H9 (cell line): ENCODE measurements at regions not wholly inside any gene's neighbourhood (a gene's known extent, or its start where the extent isn't known, plus 50 kb on each side); places are given as distances from the start of the nearest gene placed in this dataset.
"Not testable (repeated sequence)": the region's sequence is repeated elsewhere in the genome, so short reads cannot be mapped to it uniquely, and the experiment has no call there.

ENCODE experiments used
- DNase-seq: peaks from one replicate; pipeline ENCODE4 v3.0.0-alpha.2; 2017
- H2AFZ ChIP-seq: one replicate; pipeline ENCODE4 v1.6.1; 2013; ENCODE audit warnings: mild to moderate bottlenecking, low read length, control low read depth, moderate library complexity
- H2AK5ac ChIP-seq: 2 replicates; pipeline ENCODE4 v1.6.1; 2013; ENCODE audit warnings: low read length, control low read depth, mixed read lengths; ENCODE audit not compliant: insufficient read length
- H2BK120ac ChIP-seq: one replicate; pipeline ENCODE4 v1.6.1; 2013; ENCODE audit warnings: low read depth, mild to moderate bottlenecking, low read length, control low read depth, inconsistent platforms; ENCODE audit not compliant: poor library complexity, severe bottlenecking
- H2BK12ac ChIP-seq: 2 replicates; pipeline ENCODE4 v1.6.1; 2013; ENCODE audit warnings: low read length, control low read depth, mixed read lengths, low read depth; ENCODE audit not compliant: insufficient read length
- H2BK15ac ChIP-seq: 2 replicates; pipeline ENCODE4 v1.6.1; 2013; ENCODE audit warnings: low read depth, low read length, control low read depth
- H2BK20ac ChIP-seq: one replicate; pipeline ENCODE4 v1.6.1; 2013; ENCODE audit warnings: low read depth, mild to moderate bottlenecking, low read length, control low read depth, inconsistent platforms; ENCODE audit not compliant: poor library complexity, severe bottlenecking
- H2BK5ac ChIP-seq: 2 replicates; pipeline ENCODE4 v1.6.1; 2013; ENCODE audit warnings: low read length, control low read depth, mixed read lengths; ENCODE audit not compliant: insufficient read length
- H3K14ac ChIP-seq: 2 replicates; pipeline ENCODE4 v1.6.1; 2013; ENCODE audit warnings: low read length, control low read depth; ENCODE audit not compliant: insufficient read depth
- H3K18ac ChIP-seq: 2 replicates; pipeline ENCODE4 v1.6.1; 2013; ENCODE audit warnings: low read depth, mild to moderate bottlenecking, mixed read lengths, low read length, control low read depth; ENCODE audit not compliant: insufficient read length
- H3K23ac ChIP-seq: 2 replicates; pipeline ENCODE4 v1.6.1; 2013; ENCODE audit warnings: low read length, control low read depth, mixed read lengths, low read depth; ENCODE audit not compliant: insufficient read length
- H3K23me2 ChIP-seq: 2 replicates; pipeline ENCODE4 v1.6.1; 2013; ENCODE audit warnings: low read depth, mild to moderate bottlenecking, mixed read lengths, low read length, control low read depth; ENCODE audit not compliant: insufficient read length, poor library complexity, severe bottlenecking
- H3K27ac ChIP-seq: 2 replicates; pipeline ENCODE4 v1.5.1; 2013; ENCODE audit warnings: low read length, control low read depth, mixed read lengths, low read depth; ENCODE audit not compliant: insufficient read length
- H3K27me3 ChIP-seq: 2 replicates; pipeline ENCODE4 v1.6.1; 2013; ENCODE audit warnings: low read length, control low read depth, inconsistent platforms; ENCODE audit not compliant: insufficient read depth
- H3K4ac ChIP-seq: 2 replicates; pipeline ENCODE4 v1.6.1; 2013; ENCODE audit warnings: low read depth, mild to moderate bottlenecking, control low read depth, inconsistent platforms, low read length, moderate library complexity
- H3K4me1 ChIP-seq: 2 replicates; pipeline ENCODE4 v1.6.1; 2013; ENCODE audit warnings: low read length, control low read depth, inconsistent platforms; ENCODE audit not compliant: insufficient read depth
- H3K4me2 ChIP-seq: 2 replicates; pipeline ENCODE4 v1.6.1; 2013; ENCODE audit warnings: low read length, control low read depth, mixed read lengths; ENCODE audit not compliant: insufficient read length, insufficient read depth
- H3K56ac ChIP-seq: 2 replicates; pipeline ENCODE4 v1.6.1; 2013; ENCODE audit warnings: low read depth, mild to moderate bottlenecking, mixed read lengths, low read length, control low read depth; ENCODE audit not compliant: insufficient read length
- H3K79me1 ChIP-seq: 2 replicates; pipeline ENCODE4 v1.6.1; 2013; ENCODE audit warnings: low read depth, mild to moderate bottlenecking, moderate library complexity, low read length, control low read depth, inconsistent platforms; ENCODE audit not compliant: insufficient read depth, poor library complexity, severe bottlenecking
- H3K79me2 ChIP-seq: 2 replicates; pipeline ENCODE4 v1.6.1; 2013; ENCODE audit warnings: low read length, control low read depth, inconsistent platforms; ENCODE audit not compliant: insufficient read depth
- H3K9ac ChIP-seq: 2 replicates; pipeline ENCODE4 v1.6.1; 2013; ENCODE audit warnings: low read length, control low read depth, mixed read lengths; ENCODE audit not compliant: insufficient read length; ENCODE audit errors: extremely low read depth
- H3K9me3 ChIP-seq: one replicate; pipeline ENCODE4 v1.6.1; 2013; ENCODE audit warnings: low read depth, low read length, inconsistent platforms; ENCODE audit not compliant: control insufficient read depth
- H3T11ph ChIP-seq: one replicate; pipeline ENCODE4 v1.6.1; 2013; ENCODE audit warnings: mild to moderate bottlenecking, low read length, control low read depth, inconsistent platforms
- H4K20me1 ChIP-seq: one replicate; pipeline ENCODE4 v1.6.1; 2013; ENCODE audit not compliant: control insufficient read depth, insufficient read length, insufficient read depth
- H4K5ac ChIP-seq: 2 replicates; pipeline ENCODE4 v1.6.1; 2013; ENCODE audit warnings: low read depth, mild to moderate bottlenecking, mixed read lengths, low read length, control low read depth; ENCODE audit not compliant: insufficient read length
- H4K8ac ChIP-seq: replicated peaks from 2 replicates; pipeline ENCODE4 v1.6.1; 2013; ENCODE audit warnings: low read length, control low read depth, mixed read lengths, low read depth; ENCODE audit not compliant: insufficient read length
- H4K91ac ChIP-seq: 2 replicates; pipeline ENCODE4 v1.6.1; 2013; ENCODE audit warnings: low read depth, mild to moderate bottlenecking, moderate library complexity, mixed read lengths, low read length, control low read depth; ENCODE audit not compliant: insufficient read length
- H3K27ac Mint-ChIP-seq, 3 experiments: 2 replicates in 2 of 3; 3 replicates in 1 of 3; pipeline ENCODE4 v1.8.0; 2020 to 2021; ENCODE audit warnings: mixed read lengths in 3 of 3, mild to moderate bottlenecking in 1 of 3, moderate library complexity in 1 of 3
- H3K27me3 Mint-ChIP-seq: 2 replicates; pipeline ENCODE4 v1.8.0; 2021; ENCODE audit warnings: low read depth, mild to moderate bottlenecking, moderate library complexity, mixed read lengths
- H3K36me3 Mint-ChIP-seq, 3 experiments: 2 replicates in 2 of 3; 3 replicates in 1 of 3; pipeline ENCODE4 v1.8.0; 2020 to 2021; ENCODE audit warnings: low read depth in 3 of 3, mixed read lengths in 3 of 3; ENCODE audit not compliant: insufficient read depth in 1 of 3
- H3K4me1 Mint-ChIP-seq, 2 experiments: 2 replicates each; pipeline ENCODE4 v1.8.0; 2020; ENCODE audit warnings: mixed read lengths in 2 of 2
- H3K4me3 Mint-ChIP-seq, 2 experiments: 2 replicates in 1 of 2; 3 replicates in 1 of 2; pipeline ENCODE4 v1.8.0; 2020 to 2021; ENCODE audit warnings: mild to moderate bottlenecking in 2 of 2, mixed read lengths in 2 of 2, moderate library complexity in 1 of 2
- H3K9me3 Mint-ChIP-seq, 2 experiments: 2 replicates in 1 of 2; 3 replicates in 1 of 2; pipeline ENCODE4 v1.8.0; 2020; ENCODE audit warnings: mild to moderate bottlenecking in 2 of 2, mixed read lengths in 2 of 2, moderate library complexity in 1 of 2
- WGBS: extraction: QIAGEN DNeasy Blood & Tissue Kit; methylation state at CpG from one replicate; pipeline ENCODE4 v1.1.7; 2013; ENCODE audit warnings: missing lambda C conversion rate, low lambda C conversion rate, mixed read lengths; ENCODE audit not compliant: insufficient read length; ENCODE audit errors: extremely low coverage; 5-methylcytosine and 5-hydroxymethylcytosine counted together

DNA sequence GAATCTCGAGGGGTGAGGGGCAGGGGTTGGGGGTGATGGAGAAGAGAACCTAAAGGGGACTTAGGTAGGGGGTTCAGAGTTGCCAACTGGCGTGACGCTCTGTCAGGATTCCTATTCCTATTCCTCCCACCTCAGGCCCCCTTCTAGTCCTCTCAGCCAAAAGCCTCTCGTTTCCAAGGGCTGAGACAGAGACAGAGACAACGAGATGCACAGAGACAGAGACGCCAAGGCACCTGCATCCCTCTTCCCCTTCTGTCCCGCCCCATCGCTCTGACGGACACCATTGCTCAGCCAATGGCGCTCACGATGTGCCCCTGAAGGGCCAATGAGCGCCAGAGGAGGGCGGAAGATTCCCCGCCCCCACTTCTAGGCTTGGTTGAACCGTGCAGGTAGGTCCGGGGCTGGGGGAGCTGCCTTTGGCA is 129.5 kb upstream of the PLEKHM1 start:
- H3K4me1 ChIP-seq, H3K79me1 ChIP-seq, H2BK12ac ChIP-seq, H4K5ac ChIP-seq, H3K27ac Mint-ChIP-seq, H3K4me2 ChIP-seq, H3K9me3 ChIP-seq, H3K27me3 Mint-ChIP-seq, H3K9ac ChIP-seq, H3K27me3 ChIP-seq, H3K23ac ChIP-seq, H3K36me3 Mint-ChIP-seq, H3K23me2 ChIP-seq, H2AFZ ChIP-seq, H3K56ac ChIP-seq, H3K18ac ChIP-seq, H4K20me1 ChIP-seq, H3K14ac ChIP-seq, H3K79me2 ChIP-seq, H2BK5ac ChIP-seq, H2BK120ac ChIP-seq, H2AK5ac ChIP-seq, H4K8ac ChIP-seq, H3K4me1 Mint-ChIP-seq, H3K27ac ChIP-seq, H3T11ph ChIP-seq, H2BK20ac ChIP-seq, H4K91ac ChIP-seq, H3K4ac ChIP-seq, H3K9me3 Mint-ChIP-seq, H2BK15ac ChIP-seq: not testable (repeated sequence)
- DNase-seq: peak; percentile 72
- H3K4me3 Mint-ChIP-seq: peak overlapping the region; percentile 50 to 74
- no CpG with 5 or more reads among the region's 16 CpGs for WGBS

DNA sequence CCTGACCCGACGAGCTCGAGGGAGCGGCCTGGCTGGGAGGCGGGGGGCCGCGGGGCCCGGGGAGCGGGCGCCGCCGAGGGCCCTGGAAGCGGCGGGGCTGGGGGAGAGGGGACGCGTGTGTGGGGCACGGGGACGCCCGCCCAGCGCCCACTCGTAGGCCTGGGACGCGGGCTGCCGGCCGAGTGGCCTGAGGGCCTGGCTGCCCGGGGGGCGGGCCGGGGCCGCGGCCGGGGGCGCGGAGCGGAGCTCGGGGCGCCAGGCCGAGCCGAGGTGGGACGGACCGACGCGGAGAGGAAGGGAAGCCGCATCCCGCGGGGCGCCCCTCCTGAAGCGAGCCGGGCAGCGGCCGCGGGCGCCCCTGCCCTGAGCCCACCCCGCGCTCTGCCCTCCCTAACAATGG is 129.9 kb upstream of the PLEKHM1 start:
- not testable (repeated sequence) for H3K56ac ChIP-seq, H3K79me1 ChIP-seq, H3K4me1 ChIP-seq, H3K9me3 Mint-ChIP-seq, H4K5ac ChIP-seq, H4K8ac ChIP-seq, H2AFZ ChIP-seq, H3K4me1 Mint-ChIP-seq, H3K4ac ChIP-seq, H3K14ac ChIP-seq, DNase-seq, H3K4me2 ChIP-seq, H3K27ac ChIP-seq, H3K79me2 ChIP-seq, H2BK15ac ChIP-seq, H2BK5ac ChIP-seq, H2BK12ac ChIP-seq, H2BK20ac ChIP-seq, H3T11ph ChIP-seq, H3K27ac Mint-ChIP-seq, H3K27me3 ChIP-seq, H3K18ac ChIP-seq, H3K36me3 Mint-ChIP-seq, H4K20me1 ChIP-seq, H2AK5ac ChIP-seq, H3K9me3 ChIP-seq, H2BK120ac ChIP-seq, H3K27me3 Mint-ChIP-seq, H3K9ac ChIP-seq, H3K23me2 ChIP-seq, H4K91ac ChIP-seq, H3K23ac ChIP-seq
- WGBS: no CpG with 5 or more reads among the region's 54 CpGs
- H3K4me3 Mint-ChIP-seq: peak overlapping the region; percentile 50 to 74; a peak in 3 of 5 replicates
